Hematopoietic multipotent progenitor cell treated with erythropoietin and hydrocortisone succinate and interleukin-3 and kit ligand, for 17 days (in vitro differentiated cells): ENCODE measurements at regions not wholly inside any gene's neighbourhood (a gene's known extent, or its start where the extent isn't known, plus 50 kb on each side); places are given as distances from the start of the nearest gene placed in this dataset.

Experiments used
- DNase-seq: peaks from one replicate; pipeline ENCODE4 v3.0.0-alpha.2; 2015; ENCODE audit warnings: low spot score

DNA sequence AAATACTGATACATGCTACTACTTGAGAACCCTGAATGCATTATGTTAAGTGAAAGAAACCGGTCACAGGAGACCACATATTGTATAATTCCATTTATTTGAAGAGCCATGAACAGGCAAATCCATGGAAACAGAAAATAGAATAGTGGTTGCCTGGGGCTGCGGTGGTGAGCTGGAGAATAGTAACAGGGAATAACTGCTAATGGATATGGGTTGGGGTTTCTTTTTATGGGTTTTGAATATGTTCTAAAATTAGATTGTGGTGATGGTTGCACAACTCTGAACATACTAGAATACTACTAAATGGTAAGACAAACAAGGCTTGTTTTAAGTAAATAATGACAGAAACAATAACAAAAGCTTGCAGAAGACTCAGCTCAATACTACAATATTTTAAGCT is 293.0 kb downstream of the BTG1 start:
- DNase-seq, result no peak

GRCh38 chr12:91851741-91852477 is 293.7 kb downstream of the BTG1 start:
- DNase-seq, result no peak

GRCh38 chr12:91846466-91847055 is 299.1 kb downstream of the BTG1 start:
- no peak for DNase-seq

DNA sequence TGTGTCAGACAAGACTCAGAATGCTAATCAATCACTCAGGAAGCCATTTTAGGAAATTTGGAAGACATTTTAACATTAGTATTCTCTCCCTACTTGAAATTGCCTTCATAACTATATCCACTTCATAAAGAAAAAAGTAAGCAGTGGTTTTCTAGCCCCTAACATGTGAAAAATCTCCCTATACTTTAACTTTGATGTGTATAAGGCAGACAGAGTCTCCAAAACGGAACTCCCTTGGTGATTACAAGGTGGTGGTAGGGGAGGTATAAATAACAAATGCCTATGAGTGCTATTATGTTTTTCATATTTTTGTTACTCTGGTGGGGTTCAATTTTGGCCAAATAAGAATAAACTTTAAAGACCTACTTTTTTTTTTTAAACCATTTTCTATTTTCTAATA is 300.3 kb downstream of the BTG1 start:
- DNase-seq, result no peak

- no peak for DNase-seq
Measured at GRCh38 chr12:91841822-91842221, 303.8 kb downstream of the BTG1 start.

DNA sequence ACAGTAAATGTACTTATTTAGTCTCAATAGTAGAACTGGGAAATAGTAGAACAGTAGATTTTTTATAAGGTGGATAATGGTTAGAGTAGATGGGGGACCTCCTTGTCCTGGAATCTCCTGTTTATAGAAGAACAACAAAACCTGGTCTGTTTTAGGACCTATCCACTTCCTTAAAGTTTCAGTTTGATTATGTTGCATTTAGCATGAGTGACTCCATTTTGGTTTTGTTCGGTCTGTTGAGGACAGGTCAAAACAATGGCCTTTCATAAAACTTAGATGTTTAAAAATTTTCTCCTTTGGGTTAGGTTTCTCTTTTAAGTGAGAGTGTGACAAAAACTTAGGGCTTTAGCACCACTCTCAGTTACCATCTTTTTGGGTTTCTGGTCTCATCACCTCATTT is 308.9 kb downstream of the BTG1 start:
- DNase-seq, result no peak

DNA sequence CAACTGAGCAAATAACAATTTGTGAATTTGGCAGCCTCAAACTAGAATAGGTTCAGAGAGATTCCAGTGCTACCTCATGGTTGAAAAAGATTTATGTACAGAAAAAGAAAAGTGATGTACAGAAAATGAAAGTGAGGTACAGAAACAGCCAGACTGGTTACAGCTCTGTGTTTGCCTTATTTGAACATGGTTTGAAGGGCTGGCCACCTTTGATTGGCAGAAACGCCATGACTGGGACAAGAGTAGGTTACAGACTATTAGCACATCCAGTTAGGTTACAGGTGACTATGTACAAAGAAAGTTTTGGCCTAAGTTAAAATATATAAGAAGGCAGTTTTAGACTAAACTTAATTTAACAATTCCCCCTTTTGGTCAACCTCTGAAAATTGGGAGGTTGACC is 309.4 kb downstream of the BTG1 start:
- DNase-seq, result no peak

DNA sequence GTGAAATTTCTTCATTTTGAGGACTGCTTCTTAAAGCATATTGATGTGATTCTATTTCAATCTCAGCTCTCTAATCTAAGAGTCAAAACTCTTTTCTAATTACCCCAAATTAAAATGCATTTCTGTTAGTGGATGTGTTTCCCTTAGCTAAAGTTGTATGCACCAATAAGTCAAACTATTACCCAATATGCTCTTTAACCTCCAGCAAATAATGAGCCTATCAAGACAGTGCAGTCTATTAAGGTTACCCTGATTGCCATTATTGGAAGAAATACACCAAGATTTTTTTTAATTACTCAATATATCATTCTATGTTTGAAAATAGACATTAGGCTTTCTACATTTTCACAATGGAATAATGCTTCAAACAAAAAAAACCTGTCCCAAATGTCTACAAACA is 310.0 kb downstream of the BTG1 start:
- no peak for DNase-seq

- DNase-seq, result no peak
Measured at GRCh38 chr12:91833780-91834359, 311.8 kb downstream of the BTG1 start.

GRCh38 chr12:91825999-91826398 is 319.6 kb downstream of the BTG1 start:
- DNase-seq, result no peak

DNA sequence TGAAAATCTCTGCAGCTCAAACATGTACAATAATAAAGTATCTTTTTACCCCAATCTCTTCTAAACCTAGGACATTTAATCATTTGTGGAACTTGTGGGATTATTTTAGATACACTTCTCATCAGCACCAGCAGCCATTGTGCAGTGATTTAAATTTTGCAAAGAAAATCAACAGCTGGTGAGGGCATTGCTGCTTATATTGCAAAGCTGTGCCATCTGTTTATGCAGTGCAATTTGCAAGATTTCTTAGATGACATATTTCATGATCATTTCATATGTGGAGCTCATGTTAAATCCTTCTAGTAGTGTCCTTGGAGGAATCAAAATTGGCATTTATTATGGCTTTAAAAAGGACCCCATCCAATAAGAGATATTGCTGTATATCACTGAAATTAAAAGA is 320.7 kb downstream of the BTG1 start:
- DNase-seq, result no peak

- no peak for DNase-seq
Measured at GRCh38 chr12:91819132-91819447, 326.6 kb downstream of the BTG1 start.

DNA sequence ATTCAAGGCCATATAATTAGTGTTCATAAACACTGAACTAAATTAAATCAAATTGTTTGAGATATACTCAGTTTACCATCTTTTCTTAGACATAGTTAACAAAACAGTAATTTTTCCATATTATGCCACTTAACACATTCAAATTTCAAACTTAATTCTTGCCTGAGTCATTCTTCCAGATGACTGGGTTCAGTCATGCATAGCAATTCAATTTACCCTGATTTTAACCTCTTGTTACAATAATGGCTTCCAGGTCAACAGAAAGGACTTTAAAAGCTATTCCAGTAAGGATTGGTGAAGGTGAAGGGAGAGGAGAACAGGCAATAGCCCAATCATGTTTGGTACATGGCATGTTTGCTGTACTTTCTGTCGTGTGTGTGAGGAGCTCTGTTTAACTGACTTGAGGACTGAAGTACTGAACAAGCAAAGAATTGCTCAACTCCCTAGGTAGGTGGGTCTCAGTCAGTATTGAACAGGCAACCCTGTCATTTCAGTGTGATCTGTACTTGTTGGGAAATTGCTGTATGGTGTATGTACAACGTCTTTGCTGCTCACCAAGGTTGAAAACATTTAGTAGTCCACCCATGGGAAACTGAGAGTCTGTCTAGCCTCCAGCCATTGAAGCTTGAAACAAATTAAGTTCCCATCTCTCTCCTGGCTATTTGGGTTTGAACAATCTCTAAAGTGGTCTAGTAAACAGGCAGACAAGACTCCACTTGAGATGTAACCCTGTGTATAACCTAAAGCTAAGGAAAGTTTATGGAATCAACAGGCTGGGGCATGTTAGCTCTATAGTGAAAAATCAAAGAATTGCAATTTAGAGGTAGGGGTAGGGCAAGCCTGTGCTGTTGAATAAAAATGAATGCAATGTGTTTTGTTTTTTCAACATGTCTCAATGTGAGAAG is 327.2 kb downstream of the BTG1 start:
- DNase-seq, result no peak

DNA sequence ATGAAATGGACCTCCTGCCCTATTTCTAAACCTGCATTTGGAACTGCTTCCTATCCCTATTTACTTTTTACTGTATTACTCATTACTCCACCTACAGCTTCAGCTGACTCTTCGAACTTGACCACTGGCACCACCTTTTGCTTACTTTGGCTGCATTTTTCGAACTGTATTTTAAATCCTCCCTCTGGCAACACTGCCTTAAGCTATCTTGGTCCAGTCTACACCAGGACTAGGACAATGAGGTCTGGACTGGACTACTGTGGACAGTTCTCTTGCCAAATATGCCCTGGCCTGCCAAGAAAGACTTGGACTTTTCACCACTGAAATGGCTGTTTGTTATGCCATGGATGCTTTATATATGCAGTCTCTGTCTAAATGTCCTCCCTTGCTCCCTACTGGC is 328.1 kb downstream of the BTG1 start:
- no peak for DNase-seq

DNA sequence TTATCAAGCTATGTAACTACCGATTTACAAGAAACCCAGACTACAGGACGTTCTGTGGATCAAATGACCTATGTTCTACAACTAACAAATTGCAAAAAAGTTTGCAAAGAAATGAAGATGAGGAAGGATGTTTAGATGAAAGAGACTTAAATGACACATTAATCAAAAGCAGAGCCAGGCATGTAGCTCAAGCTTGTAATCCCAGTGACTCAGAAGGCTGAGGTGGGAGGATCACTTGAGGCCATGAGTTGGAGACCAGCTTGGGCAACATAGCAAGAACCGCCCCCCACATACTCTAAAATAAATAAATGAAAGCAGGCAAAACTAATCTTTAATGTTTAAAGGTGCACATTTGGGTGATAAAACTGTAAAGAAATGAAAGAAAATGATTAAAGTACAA is 331.9 kb downstream of the BTG1 start:
- no peak for DNase-seq

GRCh38 chr12:91811481-91812287 is 334.0 kb downstream of the BTG1 start:
- peak; percentile 10 for DNase-seq

DNA sequence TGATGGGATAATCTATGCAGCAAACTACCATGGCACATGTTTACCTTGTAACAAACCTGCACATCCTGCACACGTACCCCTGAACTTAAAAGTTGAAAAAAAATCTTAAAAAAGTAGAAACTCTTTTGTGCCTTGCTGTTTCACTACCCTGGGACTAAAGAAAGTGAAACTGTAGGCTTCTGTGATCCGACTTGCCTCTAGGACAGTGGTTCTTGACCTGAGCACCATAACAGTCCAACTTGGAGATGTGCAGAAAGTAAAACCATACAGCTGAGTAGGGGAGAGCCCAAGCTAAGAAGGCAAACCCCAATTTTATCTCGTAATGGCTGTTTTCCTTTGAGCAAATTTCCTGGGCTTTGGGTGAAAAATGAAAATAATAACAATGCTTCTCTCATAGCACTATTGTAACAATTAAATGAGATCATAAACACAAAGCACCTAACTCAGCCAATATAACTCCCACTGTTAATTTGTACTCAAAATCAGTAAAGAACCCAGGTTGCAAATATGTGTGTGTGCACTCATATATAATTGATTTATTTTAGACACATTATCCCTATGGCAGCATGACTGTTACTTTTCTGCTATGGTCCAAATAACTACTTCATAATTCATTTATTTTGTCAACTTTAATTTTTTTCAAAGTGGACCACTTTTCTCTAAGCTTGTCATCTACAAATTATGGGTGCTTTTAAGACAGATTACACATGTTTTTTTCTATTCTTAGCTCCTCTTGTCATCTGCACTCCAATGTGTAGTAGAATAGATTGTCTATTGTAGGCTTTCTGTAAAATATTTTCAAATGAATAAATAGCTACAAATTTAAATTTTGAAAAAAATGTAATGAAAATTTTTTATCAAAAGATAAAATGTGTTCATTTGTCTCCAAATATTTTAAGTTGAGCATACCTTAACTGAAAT is 334.9 kb downstream of the BTG1 start:
- DNase-seq, result no peak

GRCh38 chr12:91810077-91810476 is 335.6 kb downstream of the BTG1 start:
- DNase-seq, result no peak

DNA sequence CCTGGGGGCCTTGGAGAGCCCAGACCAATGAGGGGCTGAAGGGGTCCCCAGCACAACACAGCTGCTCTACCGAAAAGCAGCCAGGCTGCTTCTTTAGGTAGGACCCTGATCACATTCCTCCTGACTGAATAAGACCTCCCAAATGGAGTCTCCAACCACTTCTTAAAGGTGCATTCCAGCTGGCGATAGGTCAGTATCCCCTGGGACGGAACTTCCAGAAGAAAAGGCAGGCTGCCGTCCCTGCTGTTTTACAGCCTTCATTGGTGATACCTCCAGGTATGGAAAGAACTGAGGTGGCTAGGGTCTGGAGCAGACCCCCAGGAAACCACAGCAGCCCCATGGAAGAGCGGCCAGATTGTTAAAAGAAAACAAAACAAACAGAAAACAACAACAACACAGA is 340.6 kb downstream of the BTG1 start:
- DNase-seq, result no peak

DNA sequence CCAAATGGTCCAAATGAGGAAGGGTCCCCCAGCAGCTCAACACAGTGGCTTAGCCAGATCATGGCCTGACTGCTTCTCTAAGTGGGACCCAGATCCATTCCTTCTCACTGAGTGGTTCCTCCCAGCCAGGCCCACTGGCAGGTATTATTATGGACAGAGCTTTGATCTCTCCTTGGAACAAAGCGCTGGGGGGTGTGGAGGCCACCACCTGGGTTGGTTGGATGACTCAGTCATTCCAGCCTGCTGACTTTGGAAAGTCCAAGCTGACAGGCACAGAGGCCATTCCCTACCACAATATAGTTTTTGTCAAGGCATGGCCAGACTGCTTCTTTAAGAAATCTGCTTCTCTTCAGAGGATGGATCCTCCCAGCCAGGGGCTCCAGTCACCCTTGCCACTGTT is 341.1 kb downstream of the BTG1 start:
- DNase-seq, result no peak

DNA sequence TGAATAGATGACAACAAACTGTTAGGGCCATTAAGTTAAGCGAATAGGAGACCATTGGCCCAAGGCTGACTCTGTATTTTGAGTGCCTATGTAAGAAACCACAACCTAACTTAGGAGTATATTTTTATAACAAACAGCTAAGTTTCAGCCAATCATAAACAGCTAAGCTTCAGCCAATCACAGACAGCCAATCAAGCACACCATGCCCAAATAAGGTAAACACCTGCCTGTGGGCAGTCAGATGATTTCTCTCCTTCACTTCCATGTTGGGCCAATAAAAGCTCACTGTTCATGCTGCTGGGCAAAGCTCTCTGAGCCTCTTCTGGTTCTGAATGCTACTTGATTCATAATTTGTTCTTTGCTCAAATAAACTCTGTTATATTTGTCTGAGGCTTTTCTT is 344.6 kb downstream of the BTG1 start:
- no peak for DNase-seq
